BJ (cell line): ENCODE measurements at regions not wholly inside any gene's neighbourhood (a gene's known extent, or its start where the extent isn't known, plus 50 kb on each side); places are given as distances from the start of the nearest gene placed in this dataset.

Experiments
- CTCF ChIA-PET: fragments of 350-600 bp; formaldehyde crosslinking; extraction: SDS; loops from one replicate; lab custom pipeline; 2021; ENCODE audit warnings: antibody characterized with exemption, inconsistent platforms; lab: Yijun Ruan, JAX
- POLR2A ChIA-PET: fragments of 300-600 bp; sonication (Branson Sonifier 250); formaldehyde crosslinking; extraction: SDS; loops from one replicate; lab custom pipeline; 2021; ENCODE audit warnings: antibody characterized with exemption; lab: Charles Lee
- DNase-seq: peaks from one replicate; pipeline ENCODE4 v3.0.0-alpha.2; 2011; ENCODE audit warnings: low read depth
- H3K27me3 ChIP-seq: 2 replicates; pipeline ENCODE4 v1.6.0; 2011; ENCODE audit warnings: low read length; ENCODE audit not compliant: control insufficient read depth, insufficient read depth
- H3K36me3 ChIP-seq: 2 replicates; pipeline ENCODE4 v1.5.1; 2011; ENCODE audit warnings: low read length; ENCODE audit not compliant: control insufficient read depth, insufficient read depth
- H3K4me3 ChIP-seq: 2 replicates; pipeline ENCODE4 v1.5.1; 2011; ENCODE audit warnings: low read depth, mild to moderate bottlenecking, control low read depth, low read length
- CTCF ChIP-seq: IDR thresholded peaks from 2 replicates; pipeline ENCODE4 v1.5.1; 2011; ENCODE audit warnings: low read depth, mild to moderate bottlenecking, control low read depth, inconsistent platforms, low read length, moderate library complexity; ENCODE audit not compliant: insufficient read depth

GRCh38 chr2:82314836-82315472, 2010.4 kb upstream of the LRRTM1 start:
- Histone ChIP-seq H3K4me3 (no peak overlapping the region), H3K36me3 (no peaks in the 10 kb centered on the region), H3K27me3 (no peaks in the 10 kb centered on the region)
- TF ChIP-seq CTCF, result no peak
- DNase-seq, result no peak
- ChIA-PET CTCF (no interaction called here), POLR2A (no interaction called here)

GRCh38 chr2:82307511-82307910, 2003.0 kb upstream of the LRRTM1 start:
- TF ChIP-seq CTCF, result no peak
- H3K27me3 ChIP-seq, result no peaks in the 10 kb centered on the region
- CTCF ChIA-PET, result no interaction called here
- no peak for DNase-seq
- POLR2A ChIA-PET, result no interaction called here
- no peaks in the 10 kb centered on the region for H3K36me3 ChIP-seq
- no peak overlapping the region for H3K4me3 ChIP-seq

DNA sequence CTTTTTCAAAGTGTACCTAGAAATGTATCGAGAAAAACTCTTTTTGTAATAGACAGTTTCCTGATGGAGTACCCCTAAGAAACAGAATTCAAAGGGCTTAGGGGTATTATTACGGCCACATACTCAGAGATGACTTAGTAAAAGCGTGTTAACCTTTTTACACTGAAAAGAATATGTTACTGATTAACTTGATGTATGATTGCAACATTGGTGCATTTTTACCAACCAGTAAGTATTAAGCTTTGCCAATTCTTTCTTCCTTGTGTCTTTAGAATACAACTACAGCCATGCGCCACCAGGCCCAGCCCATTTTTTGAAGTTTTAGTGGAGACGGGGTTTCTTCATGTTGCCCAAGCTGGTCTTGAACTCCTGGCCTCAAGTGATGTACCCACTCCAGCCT, 1997.0 kb upstream of the LRRTM1 start:
- no peak for TF ChIP-seq CTCF
- POLR2A ChIA-PET, result no interaction called here
- Histone ChIP-seq H3K36me3 (no peaks in the 10 kb centered on the region), H3K4me3 (no peak overlapping the region), H3K27me3 (no peaks in the 10 kb centered on the region)
- DNase-seq, result no peak
- CTCF ChIA-PET, result no interaction called here

- ChIA-PET POLR2A (no interaction called here), CTCF (no interaction called here)
- no peaks in the 10 kb centered on the region for H3K36me3 ChIP-seq
- no peak for DNase-seq
- TF ChIP-seq CTCF, result no peak
- no peak overlapping the region for H3K4me3 ChIP-seq
- H3K27me3 ChIP-seq, result no peaks in the 10 kb centered on the region
Observed at GRCh38 chr2:82289446-82289845, 1984.9 kb upstream of the LRRTM1 start.

GRCh38 chr2:82283075-82283474, 1978.5 kb upstream of the LRRTM1 start:
- CTCF ChIA-PET, result no interaction called here
- POLR2A ChIA-PET, result no interaction called here
- Histone ChIP-seq H3K27me3 (no peaks in the 10 kb centered on the region), H3K4me3 (no peak overlapping the region), H3K36me3 (no peaks in the 10 kb centered on the region)
- no peak for TF ChIP-seq CTCF
- no peak for DNase-seq
